ENCODE measurements at regions not wholly inside any gene's neighbourhood (a gene's known extent, or its start where the extent isn't known, plus 50 kb on each side); places are given as distances from the start of the nearest gene placed in this dataset.

DNA sequence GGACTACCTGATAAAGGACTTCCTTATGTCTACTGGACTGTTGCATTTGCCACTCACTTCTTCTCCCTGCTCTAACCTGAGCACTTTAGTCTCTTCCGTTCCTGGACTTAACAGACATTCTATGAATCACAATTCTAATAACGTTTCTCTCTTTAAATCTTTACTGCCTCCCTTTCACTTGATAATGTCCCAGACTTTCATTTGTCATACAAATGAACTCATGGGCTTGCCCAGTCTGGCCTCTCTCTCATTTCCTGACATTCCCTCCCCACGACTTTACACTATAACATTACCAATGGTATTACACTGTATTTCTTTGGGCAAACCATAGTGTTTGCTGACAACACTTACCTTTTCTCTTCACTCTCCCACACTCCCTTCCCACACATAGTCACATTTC is 540.7 kb upstream of the TMEFF2 start:
- Mint-ChIP-seq H3K9me3 (ENCODE audit: insufficient read depth) (no peaks in the 10 kb centered on the region), H3K4me1 (no peaks in the 10 kb centered on the region), H3K27me3 (no peaks in the 10 kb centered on the region), H3K4me3 (no peak overlapping the region), H3K27ac (no peak overlapping the region)
- ATAC-seq (ENCODE audit: low read depth) (no peak), DNase-seq (no peak)
- POLR2A ChIA-PET = no interaction called here
- H3K36me3 ChIP-seq (replicated peaks in 1 of 2; ENCODE audit: control extremely low read depth in 1 of 2, control insufficient read depth in 1 of 2, extremely low read depth in 1 of 2, insufficient read depth in 2 of 2, low read length in 1 of 2) = no peaks in the 10 kb centered on the region
- TF ChIP-seq, protein P1, sequence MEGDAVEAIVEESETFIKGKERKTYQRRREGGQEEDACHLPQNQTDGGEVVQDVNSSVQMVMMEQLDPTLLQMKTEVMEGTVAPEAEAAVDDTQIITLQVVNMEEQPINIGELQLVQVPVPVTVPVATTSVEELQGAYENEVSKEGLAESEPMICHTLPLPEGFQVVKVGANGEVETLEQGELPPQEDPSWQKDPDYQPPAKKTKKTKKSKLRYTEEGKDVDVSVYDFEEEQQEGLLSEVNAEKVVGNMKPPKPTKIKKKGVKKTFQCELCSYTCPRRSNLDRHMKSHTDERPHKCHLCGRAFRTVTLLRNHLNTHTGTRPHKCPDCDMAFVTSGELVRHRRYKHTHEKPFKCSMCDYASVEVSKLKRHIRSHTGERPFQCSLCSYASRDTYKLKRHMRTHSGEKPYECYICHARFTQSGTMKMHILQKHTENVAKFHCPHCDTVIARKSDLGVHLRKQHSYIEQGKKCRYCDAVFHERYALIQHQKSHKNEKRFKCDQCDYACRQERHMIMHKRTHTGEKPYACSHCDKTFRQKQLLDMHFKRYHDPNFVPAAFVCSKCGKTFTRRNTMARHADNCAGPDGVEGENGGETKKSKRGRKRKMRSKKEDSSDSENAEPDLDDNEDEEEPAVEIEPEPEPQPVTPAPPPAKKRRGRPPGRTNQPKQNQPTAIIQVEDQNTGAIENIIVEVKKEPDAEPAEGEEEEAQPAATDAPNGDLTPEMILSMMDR (IDR thresholded peaks at IDR 0.05) = no peak
- no peak for TF ChIP-seq EZH2 (IDR thresholded peaks at IDR 0.05; ENCODE audit: borderline replicate concordance, insufficient read depth, low read depth, low read length, poor library complexity, severe bottlenecking)
- H3K4me3 ChIP-seq (ENCODE audit: control extremely low read depth in 1 of 5, extremely low read depth in 1 of 5, insufficient read depth in 1 of 5, low read depth in 2 of 5, low read length in 4 of 5) = no peak overlapping the region
- H4K20me1 ChIP-seq (ENCODE audit: control insufficient read depth, insufficient read depth, low read length, poor library complexity, severe bottlenecking) = no peaks in the 10 kb centered on the region
- no peak overlapping the region for H3K27ac ChIP-seq (ENCODE audit: low read length in 2 of 2)
- no peaks in the 10 kb centered on the region for H3K27me3 ChIP-seq (replicated peaks in 1 of 4; ENCODE audit: control extremely low read depth in 1 of 4, control insufficient read depth in 3 of 4, insufficient read depth in 4 of 4, low read length in 3 of 4)
- no peaks in the 10 kb centered on the region for H3K4me1 ChIP-seq (ENCODE audit: control insufficient read depth in 2 of 2, insufficient read depth in 2 of 2, low read length in 2 of 2)
- CTCF ChIA-PET = no interaction called here
- H3K9ac ChIP-seq (ENCODE audit: low read length) = no peak overlapping the region
- H2AFZ ChIP-seq (ENCODE audit: insufficient read depth, low read depth, low read length, poor library complexity, severe bottlenecking) = no peak overlapping the region
- intact Hi-C loops (cut with micrococcal nuclease) = no loop called here
- peaks cover 0 to 1% (median 0%) of the 10 kb centered on the region in 3 donors for H3K9me3 ChIP-seq (ENCODE audit: control extremely low read depth in 1 of 3, control insufficient read depth in 2 of 3, insufficient read depth in 1 of 3, low read length in 2 of 3)
- no peaks in the 10 kb centered on the region for H3K79me2 ChIP-seq (ENCODE audit: control insufficient read depth, insufficient read depth, low read length)
- 81% methylated on average over 3 of the region's 3 CpGs for WGBS (ENCODE audit: insufficient coverage)
- H3K4me2 ChIP-seq (replicated peaks; ENCODE audit: low read depth, low read length, poor library complexity, severe bottlenecking) = no peak overlapping the region

DNA sequence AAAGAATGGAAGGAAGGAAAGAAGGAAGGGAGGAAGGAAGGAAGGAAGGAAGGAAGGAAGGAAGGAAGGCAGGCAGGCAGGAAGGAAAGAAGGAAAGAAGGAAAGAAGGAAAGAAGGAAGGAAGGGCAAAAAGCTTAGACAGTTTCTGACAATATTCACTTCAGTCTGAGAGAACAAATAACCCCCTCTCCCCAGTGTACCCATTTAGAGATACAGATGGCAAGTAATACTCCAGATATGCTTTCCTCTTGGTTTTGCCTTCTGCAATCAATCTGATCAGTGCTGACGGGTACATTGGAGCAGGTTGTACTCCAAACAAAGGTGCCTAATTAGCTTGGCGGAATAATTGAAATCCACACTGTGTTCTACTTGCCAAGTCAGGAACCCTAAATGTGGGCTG is 534.6 kb upstream of the TMEFF2 start:
- H3K4me1 Mint-ChIP-seq = no peaks in the 10 kb centered on the region
- H4K20me1 ChIP-seq (ENCODE audit: control insufficient read depth, insufficient read depth, low read length, poor library complexity, severe bottlenecking) = no peaks in the 10 kb centered on the region
- ChIA-PET POLR2A (no interaction called here), CTCF (no interaction called here)
- H3K36me3 ChIP-seq (replicated peaks in 1 of 2; ENCODE audit: control extremely low read depth in 1 of 2, control insufficient read depth in 1 of 2, extremely low read depth in 1 of 2, insufficient read depth in 2 of 2, low read length in 1 of 2) = no peaks in the 10 kb centered on the region
- no peak overlapping the region for H2AFZ ChIP-seq (ENCODE audit: insufficient read depth, low read depth, low read length, poor library complexity, severe bottlenecking)
- DNase-seq (no peak), ATAC-seq (ENCODE audit: low read depth) (no peak)
- H3K4me2 ChIP-seq (replicated peaks; ENCODE audit: low read depth, low read length, poor library complexity, severe bottlenecking) = no peak overlapping the region
- no peak overlapping the region for H3K4me3 ChIP-seq (ENCODE audit: control extremely low read depth in 1 of 5, extremely low read depth in 1 of 5, insufficient read depth in 1 of 5, low read depth in 2 of 5, low read length in 4 of 5)
- H3K27ac Mint-ChIP-seq = no peak overlapping the region
- 100% methylated on average over 1 of the region's 2 CpGs for WGBS (ENCODE audit: insufficient coverage)
- no peaks in the 10 kb centered on the region for H3K79me2 ChIP-seq (ENCODE audit: control insufficient read depth, insufficient read depth, low read length)
- H3K27ac ChIP-seq (ENCODE audit: low read length in 2 of 2) = no peak overlapping the region
- H3K9me3 ChIP-seq (ENCODE audit: control extremely low read depth in 1 of 3, control insufficient read depth in 2 of 3, insufficient read depth in 1 of 3, low read length in 2 of 3) = no peaks in the 10 kb centered on the region
- no peaks in the 10 kb centered on the region for H3K27me3 Mint-ChIP-seq
- TF ChIP-seq, protein P1 (IDR thresholded peaks at IDR 0.05) = no peak
- no peak for TF ChIP-seq EZH2 (IDR thresholded peaks at IDR 0.05; ENCODE audit: borderline replicate concordance, insufficient read depth, low read depth, low read length, poor library complexity, severe bottlenecking)
- H3K4me3 Mint-ChIP-seq = no peak overlapping the region
- intact Hi-C loops (cut with micrococcal nuclease) = no loop called here
- H3K9me3 Mint-ChIP-seq (ENCODE audit: insufficient read depth) = no peaks in the 10 kb centered on the region
- no peaks in the 10 kb centered on the region for H3K27me3 ChIP-seq (replicated peaks in 1 of 4; ENCODE audit: control extremely low read depth in 1 of 4, control insufficient read depth in 3 of 4, insufficient read depth in 4 of 4, low read length in 3 of 4)
- no peak overlapping the region for H3K9ac ChIP-seq (ENCODE audit: low read length)
- no peaks in the 10 kb centered on the region for H3K4me1 ChIP-seq (ENCODE audit: control insufficient read depth in 2 of 2, insufficient read depth in 2 of 2, low read length in 2 of 2)

Data from B cell (primary cell).